ENCODE measurements at regions not wholly inside any gene's neighbourhood (a gene's known extent, or its start where the extent isn't known, plus 50 kb on each side); places are given as distances from the start of the nearest gene placed in this dataset.

DNA sequence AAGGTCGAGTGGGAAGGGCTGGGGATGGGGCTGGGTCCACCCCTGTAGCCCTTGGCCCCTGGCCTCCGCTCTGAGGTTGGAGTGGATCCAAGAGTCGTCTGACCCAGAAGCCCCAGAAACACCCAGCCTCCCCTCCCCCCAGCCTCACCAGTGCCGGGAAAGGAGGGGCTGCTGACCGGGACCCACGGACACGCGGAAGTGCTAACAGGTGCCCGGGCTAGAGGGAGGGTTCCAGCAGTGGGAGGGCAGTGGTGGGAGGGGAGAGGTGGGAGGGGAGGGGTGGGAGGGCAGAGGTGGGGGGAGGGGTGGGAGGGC is 131.8 kb upstream of the NKX1-1 start:
- DNase-seq (ENCODE audit: insufficient read length, low spot score) (no peak), FAIRE-seq (no peak)
- TF ChIP-seq, protein P1, sequence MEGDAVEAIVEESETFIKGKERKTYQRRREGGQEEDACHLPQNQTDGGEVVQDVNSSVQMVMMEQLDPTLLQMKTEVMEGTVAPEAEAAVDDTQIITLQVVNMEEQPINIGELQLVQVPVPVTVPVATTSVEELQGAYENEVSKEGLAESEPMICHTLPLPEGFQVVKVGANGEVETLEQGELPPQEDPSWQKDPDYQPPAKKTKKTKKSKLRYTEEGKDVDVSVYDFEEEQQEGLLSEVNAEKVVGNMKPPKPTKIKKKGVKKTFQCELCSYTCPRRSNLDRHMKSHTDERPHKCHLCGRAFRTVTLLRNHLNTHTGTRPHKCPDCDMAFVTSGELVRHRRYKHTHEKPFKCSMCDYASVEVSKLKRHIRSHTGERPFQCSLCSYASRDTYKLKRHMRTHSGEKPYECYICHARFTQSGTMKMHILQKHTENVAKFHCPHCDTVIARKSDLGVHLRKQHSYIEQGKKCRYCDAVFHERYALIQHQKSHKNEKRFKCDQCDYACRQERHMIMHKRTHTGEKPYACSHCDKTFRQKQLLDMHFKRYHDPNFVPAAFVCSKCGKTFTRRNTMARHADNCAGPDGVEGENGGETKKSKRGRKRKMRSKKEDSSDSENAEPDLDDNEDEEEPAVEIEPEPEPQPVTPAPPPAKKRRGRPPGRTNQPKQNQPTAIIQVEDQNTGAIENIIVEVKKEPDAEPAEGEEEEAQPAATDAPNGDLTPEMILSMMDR (IDR thresholded peaks at IDR 0.05; ENCODE audit: insufficient read depth, missing control alignments): no peak

DNA sequence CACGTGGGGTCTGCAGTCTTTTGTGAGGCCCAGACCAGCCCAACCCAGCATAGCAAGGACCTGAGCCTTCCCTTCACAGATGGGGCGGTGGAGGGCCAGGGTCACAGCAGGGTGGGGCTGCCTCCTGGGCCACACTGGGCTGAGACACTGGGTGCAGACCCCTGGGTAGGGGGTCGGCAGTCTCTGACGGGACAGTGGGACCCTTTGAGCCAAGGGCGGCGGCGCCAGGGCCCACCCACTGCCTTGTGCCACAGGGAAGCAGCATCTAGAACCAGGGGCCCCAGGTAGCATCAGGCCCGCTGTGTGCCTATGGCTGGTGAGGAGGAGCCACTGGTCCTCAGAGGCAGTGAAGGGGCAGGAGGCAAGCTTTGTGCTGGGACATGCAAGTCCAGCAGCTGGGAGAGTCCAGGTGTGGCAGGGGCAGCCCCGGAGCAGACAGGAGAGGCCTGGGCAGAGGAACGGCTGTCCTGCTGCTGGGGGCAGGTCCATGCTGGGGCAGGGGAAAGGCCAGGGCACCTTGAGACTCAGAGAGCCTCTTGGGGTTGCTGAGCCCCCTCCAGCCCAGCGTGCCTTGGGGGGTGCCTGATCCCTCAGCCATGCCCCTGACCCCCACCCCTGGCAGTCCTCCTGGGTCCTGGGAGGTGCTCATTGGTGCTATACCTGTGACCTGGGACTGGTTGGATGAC is 131.3 kb upstream of the NKX1-1 start:
- TF ChIP-seq, protein P1 (IDR thresholded peaks at IDR 0.05; ENCODE audit: insufficient read depth, missing control alignments): no peak
- DNase-seq (ENCODE audit: insufficient read length, low spot score) (no peak), FAIRE-seq (no peak)

DNA sequence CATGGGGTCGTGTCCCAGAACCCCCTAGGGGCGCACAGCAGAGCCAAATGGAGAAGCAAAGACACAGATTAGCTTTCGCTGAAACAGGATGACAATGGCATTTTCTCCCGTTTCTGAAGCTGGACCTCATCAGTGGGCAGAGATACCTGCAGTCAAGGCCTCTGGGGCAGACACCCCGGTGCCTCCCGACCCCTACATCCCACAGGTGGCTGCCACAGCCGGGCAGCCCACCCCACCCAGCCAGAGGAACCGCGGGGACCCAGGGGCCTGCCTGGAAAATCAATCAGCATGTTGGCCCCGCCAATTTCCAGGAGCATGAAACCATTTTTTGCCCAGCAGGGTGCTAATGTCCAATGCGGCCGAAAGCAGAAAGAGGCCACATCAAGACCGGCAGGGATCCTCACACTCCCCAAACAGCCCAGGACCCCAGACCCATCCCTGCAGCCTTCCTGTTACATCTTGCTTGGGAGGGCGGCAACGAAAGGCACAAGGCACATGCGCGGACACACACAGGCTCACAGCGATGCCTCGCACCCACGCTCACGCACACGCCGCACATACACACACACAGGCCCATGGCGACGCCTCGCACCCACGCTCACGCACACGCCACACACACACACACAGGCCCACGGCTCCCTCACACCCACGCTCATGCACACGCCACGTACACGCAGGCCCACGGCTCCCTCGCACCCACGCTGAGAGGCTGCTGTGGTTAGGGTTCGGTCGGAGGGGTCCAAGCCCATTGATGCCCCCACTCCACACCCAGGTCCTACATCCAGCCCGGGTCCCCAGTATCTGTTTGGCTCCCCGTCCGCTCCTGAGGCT is 130.6 kb upstream of the NKX1-1 start:
- TF ChIP-seq, protein P1 (IDR thresholded peaks at IDR 0.05; ENCODE audit: insufficient read depth, missing control alignments): no peak
- DNase-seq (ENCODE audit: insufficient read length, low spot score) (no peak), FAIRE-seq (no peak)

DNA sequence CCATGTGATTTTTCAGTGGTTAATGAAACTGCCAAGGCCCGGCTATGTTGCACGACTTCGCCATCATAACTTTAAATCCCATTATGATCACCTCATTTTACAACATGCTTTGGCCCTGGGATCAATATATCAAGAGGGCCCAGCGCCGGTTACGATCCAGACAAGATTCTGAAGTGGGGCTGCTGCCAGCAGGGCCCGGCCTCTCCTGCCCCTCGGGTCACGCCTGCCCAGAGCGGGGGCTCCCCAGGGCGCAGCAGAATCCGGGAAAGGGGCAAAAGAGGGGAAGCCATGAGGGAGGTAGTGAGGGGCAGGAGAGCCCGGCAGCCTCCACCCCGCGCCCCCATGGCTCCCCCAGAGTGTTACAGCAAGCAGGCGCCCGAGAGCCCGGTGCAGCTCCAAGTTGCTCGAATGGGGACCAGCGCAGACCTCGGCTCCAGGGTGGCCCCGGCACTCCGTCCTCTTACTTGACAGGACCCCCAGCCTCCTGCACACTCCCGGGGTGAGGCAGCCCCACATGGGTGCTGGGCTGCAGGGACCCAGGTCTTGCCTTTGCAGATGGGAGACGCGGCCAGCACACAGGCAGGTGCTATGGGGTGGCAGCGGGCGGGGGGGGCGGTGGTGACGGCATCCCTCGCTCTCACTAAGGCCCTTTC is 129.8 kb upstream of the NKX1-1 start:
- DNase-seq (ENCODE audit: insufficient read length, low spot score) (no peak), FAIRE-seq (no peak)
- TF ChIP-seq, protein P1 (IDR thresholded peaks at IDR 0.05; ENCODE audit: insufficient read depth, missing control alignments): no peak

DNA sequence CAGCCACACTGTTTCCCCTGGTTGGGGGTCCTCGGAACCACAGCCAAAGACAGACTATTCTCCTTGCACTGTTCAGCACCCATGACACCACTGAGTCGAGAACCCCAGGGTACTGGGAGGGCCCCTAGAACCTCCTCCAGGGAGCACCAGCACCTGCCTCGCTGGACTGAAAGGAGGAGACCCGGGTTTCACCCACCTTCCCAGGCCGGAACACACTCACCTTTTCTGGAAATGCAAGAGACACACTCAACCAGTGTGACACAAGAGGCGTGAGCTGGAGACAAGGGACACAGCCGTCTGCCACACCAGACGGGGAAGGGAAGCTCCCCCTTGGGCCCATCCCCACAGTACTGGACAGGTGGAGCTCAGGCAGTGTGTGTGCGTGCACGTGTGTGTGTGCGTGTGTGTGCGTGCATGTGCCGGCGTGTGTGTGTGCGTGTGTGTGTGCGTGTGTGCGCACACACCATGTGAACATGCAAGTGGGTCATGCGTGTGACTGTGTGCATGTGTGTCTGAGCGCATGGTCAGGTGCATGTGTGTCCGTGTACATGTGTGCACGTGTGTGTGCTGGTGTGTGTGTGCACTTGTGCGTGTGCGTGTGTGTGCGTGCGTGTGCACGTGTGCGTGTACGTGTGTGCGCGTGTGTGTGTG is 128.8 kb upstream of the NKX1-1 start:
- FAIRE-seq (no peak), DNase-seq (ENCODE audit: insufficient read length, low spot score) (no peak)
- TF ChIP-seq, protein P1 (IDR thresholded peaks at IDR 0.05; ENCODE audit: insufficient read depth, missing control alignments): no peak

DNA sequence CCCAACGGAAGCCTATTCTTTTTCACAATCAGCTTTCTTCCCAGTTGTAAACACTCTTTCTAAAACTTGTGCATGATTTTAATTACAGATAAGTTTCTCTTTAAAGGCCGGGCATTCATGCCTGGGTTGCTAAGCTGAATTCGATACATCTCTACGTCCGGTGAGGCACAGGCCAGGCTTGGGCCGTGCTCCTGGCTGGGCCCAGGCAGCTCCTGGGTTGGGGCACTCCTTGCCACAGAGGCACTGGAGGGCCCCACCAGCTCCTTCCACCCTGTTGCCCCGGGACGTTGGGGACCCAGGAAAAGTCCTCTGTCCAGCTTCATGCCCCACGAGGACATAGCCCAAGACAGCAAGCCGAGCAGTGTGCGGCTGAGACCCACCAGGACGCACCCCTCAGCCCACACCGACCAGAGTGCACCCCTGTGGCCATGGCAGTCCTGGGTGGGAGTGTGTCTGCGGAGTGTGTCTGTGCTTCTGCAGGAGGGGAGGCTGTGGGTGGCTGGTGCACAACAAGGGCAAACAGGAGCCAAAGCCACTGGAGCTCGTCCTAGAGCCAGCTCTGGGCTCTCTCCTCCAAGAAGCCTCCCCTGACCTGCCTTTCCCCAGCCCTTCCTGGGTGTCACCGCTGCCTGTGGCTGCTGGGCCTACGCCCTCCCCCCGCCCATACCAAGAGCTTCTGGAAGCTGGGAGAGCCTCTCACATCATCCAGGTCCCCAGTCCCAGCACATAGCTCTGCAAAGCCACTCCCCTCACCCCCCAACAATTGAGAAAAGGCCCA is 128.0 kb upstream of the NKX1-1 start:
- DNase-seq (ENCODE audit: insufficient read length, low spot score) (no peak), FAIRE-seq (no peak)
- TF ChIP-seq, protein P1 (IDR thresholded peaks at IDR 0.05; ENCODE audit: insufficient read depth, missing control alignments): no peak

Data from D721Med (cell line).